Activated CD8-positive, alpha-beta T cell treated with anti-CD3 and anti-CD28 coated beads for 36 hours (primary cell): ENCODE measurements at regions not wholly inside any gene's neighbourhood (a gene's known extent, or its start where the extent isn't known, plus 50 kb on each side); places are given as distances from the start of the nearest gene placed in this dataset.

Experiments used
- ATAC-seq: fragments of 200-7000 bp; cut with Tn5 transposase; one replicate; pipeline ENCODE4 v1.10.0; 2021; ENCODE audit warnings: mild to moderate bottlenecking, moderate library complexity
- CTCF ChIA-PET: fragments of 350-600 bp; sonication (Branson Sonifier 250); formaldehyde crosslinking; loops from one replicate; lab custom pipeline; 2021; ENCODE audit warnings: antibody characterized with exemption; lab: Charles Lee
- POLR2A ChIA-PET: fragments of 350-600 bp; sonication (Branson Sonifier 250); formaldehyde crosslinking; loops from one replicate; lab custom pipeline; 2021; ENCODE audit warnings: antibody characterized with exemption; lab: Charles Lee
- DNase-seq: peaks from one replicate; pipeline ENCODE4 v3.0.0-alpha.2; 2020
- H3K27ac Mint-ChIP-seq: one replicate; pipeline ENCODE4 v1.8.0; 2021; ENCODE audit warnings: mild to moderate bottlenecking, mixed read lengths
- H3K27me3 Mint-ChIP-seq: one replicate; pipeline ENCODE4 v1.8.0; 2021; ENCODE audit warnings: mixed read lengths
- H3K36me3 Mint-ChIP-seq: one replicate; pipeline ENCODE4 v1.8.0; 2021; ENCODE audit warnings: low read depth, mixed read lengths
- H3K4me1 Mint-ChIP-seq: one replicate; pipeline ENCODE4 v1.8.0; 2021; ENCODE audit warnings: low read depth, mixed read lengths
- H3K4me3 Mint-ChIP-seq: one replicate; pipeline ENCODE4 v1.8.0; 2021; ENCODE audit warnings: mild to moderate bottlenecking, moderate library complexity, mixed read lengths
- H3K9me3 Mint-ChIP-seq: one replicate; pipeline ENCODE4 v1.8.0; 2021; ENCODE audit warnings: mixed read lengths
- CTCF ChIP-seq: fragments of 200-600 bp; IDR thresholded peaks from one replicate; pipeline ENCODE4 v1.8.0; 2022; ENCODE audit warnings: antibody characterized with exemption, mild to moderate bottlenecking
- intact Hi-C: fragments of 100-400 bp; cut with micrococcal nuclease; formaldehyde crosslinking; loops from one replicate; pipeline ENCODE4 v1.10.0; 2022

DNA sequence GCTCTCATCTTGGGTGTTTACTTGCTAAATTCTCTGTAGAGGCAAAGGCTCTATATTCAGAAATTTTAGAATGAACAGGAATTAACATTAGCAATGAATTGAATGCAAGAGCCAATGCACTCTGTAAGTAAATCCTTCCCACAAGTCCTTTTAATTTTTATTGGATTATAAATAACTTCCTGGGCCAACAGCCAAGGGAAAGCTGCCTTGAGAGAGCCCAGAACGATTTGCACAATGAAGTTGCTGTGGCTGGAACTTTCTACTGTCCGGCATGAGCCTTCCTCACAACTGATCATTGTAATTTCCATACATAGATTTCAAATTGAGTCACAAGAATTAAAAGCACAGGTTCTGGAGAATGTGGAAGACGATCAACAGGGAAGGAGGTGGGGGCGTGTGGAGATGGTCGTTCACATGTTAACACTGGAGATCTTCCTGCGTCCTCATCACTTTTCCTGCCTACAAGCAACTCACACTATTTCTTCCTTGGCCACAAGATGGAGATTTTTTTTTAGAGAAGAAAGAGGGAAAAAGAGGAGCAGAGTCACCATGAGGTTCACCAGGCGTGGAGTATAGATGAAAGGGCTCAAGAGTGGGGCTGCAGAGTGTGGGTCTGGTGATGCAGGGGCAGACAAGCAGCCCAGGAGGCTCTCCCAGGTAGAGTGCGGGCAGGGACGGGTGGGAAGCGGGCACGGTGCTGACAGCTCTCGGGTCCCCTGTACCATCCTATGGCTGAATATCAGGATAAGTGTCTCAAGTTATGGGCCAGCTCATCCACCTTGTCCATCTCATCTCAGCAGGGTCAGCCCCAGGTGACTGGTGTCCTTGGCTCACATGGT, 110.7 kb downstream of the SOX1 start:
- intact Hi-C loops = no loop called here
- ATAC-seq (no peak), DNase-seq (no peak)
- Mint-ChIP-seq H3K36me3 (no peaks in the 10 kb centered on the region), H3K4me3 (no peak overlapping the region), H3K27ac (no peak overlapping the region), H3K9me3 (peaks cover 7% of the 10 kb centered on the region), H3K4me1 (no peaks in the 10 kb centered on the region), H3K27me3 (peaks cover 8% of the 10 kb centered on the region)
- CTCF ChIA-PET = no interaction called here
- POLR2A ChIA-PET = no interaction called here
- no peak for TF ChIP-seq CTCF

DNA sequence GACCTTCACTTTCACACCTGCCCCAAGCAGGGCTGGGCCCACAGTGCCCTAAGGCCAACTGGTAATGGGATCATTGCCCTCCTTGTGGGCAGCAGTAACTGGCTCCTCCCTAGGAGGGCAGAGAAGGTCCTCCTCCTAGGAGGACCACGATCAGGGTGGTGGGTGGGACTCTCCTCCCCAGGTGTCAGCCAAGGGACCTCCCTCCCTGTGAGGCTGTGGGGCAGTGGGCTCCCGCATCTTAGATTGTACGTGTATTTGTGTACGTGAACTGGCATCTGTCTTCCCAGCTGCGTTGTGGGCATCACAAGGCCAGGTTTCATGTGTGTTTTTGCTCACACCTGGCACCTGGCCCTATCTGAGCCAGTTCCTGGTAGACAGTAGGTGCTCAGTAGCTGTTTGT, 111.8 kb downstream of the SOX1 start:
- Mint-ChIP-seq H3K36me3 (no peaks in the 10 kb centered on the region), H3K9me3 (peaks cover 6% of the 10 kb centered on the region), H3K4me1 (no peaks in the 10 kb centered on the region), H3K27me3 (peaks cover 4% of the 10 kb centered on the region), H3K27ac (no peak overlapping the region), H3K4me3 (no peak overlapping the region)
- TF ChIP-seq CTCF = no peak
- ATAC-seq (no peak), DNase-seq (no peak)
- ChIA-PET POLR2A (no interaction called here), CTCF (no interaction called here)
- intact Hi-C loops = no loop called here

DNA sequence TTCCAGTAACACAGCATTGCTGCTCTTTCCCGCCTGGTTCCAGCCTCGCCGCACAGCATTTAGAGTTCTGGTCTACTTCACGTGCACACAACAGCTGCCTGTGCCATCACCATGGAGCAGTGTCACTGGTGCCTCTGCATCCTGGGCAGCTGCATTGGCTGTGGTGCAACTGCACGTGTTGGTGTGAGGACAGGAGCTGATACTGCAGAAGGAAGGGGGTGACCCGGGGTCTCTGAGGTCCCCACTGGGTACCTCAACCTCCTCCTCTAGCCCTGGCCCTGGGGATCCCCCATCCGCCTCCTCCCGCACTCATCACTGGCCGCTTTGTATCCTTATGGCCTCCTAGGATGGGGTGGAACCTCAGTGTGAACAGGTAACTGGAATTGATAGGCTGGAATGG, 112.5 kb downstream of the SOX1 start:
- intact Hi-C loops = no loop called here
- Mint-ChIP-seq H3K4me3 (no peak overlapping the region), H3K9me3 (no peaks in the 10 kb centered on the region), H3K27ac (no peak overlapping the region), H3K27me3 (no peaks in the 10 kb centered on the region), H3K4me1 (no peaks in the 10 kb centered on the region), H3K36me3 (no peaks in the 10 kb centered on the region)
- ATAC-seq (no peak), DNase-seq (no peak)
- no peak for TF ChIP-seq CTCF
- POLR2A ChIA-PET = no interaction called here
- CTCF ChIA-PET = no interaction called here

GRCh38 chr13:112179995-112180394, 113.0 kb downstream of the SOX1 start:
- no peaks in the 10 kb centered on the region for H3K9me3 Mint-ChIP-seq
- no peaks in the 10 kb centered on the region for H3K4me1 Mint-ChIP-seq
- no peak for TF ChIP-seq CTCF
- DNase-seq = no peak
- ATAC-seq = no peak
- ChIA-PET POLR2A (no interaction called here), CTCF (no interaction called here)
- H3K27me3 Mint-ChIP-seq = no peaks in the 10 kb centered on the region
- no peaks in the 10 kb centered on the region for H3K36me3 Mint-ChIP-seq
- intact Hi-C loops = no loop called here
- no peak overlapping the region for H3K27ac Mint-ChIP-seq
- no peak overlapping the region for H3K4me3 Mint-ChIP-seq

DNA sequence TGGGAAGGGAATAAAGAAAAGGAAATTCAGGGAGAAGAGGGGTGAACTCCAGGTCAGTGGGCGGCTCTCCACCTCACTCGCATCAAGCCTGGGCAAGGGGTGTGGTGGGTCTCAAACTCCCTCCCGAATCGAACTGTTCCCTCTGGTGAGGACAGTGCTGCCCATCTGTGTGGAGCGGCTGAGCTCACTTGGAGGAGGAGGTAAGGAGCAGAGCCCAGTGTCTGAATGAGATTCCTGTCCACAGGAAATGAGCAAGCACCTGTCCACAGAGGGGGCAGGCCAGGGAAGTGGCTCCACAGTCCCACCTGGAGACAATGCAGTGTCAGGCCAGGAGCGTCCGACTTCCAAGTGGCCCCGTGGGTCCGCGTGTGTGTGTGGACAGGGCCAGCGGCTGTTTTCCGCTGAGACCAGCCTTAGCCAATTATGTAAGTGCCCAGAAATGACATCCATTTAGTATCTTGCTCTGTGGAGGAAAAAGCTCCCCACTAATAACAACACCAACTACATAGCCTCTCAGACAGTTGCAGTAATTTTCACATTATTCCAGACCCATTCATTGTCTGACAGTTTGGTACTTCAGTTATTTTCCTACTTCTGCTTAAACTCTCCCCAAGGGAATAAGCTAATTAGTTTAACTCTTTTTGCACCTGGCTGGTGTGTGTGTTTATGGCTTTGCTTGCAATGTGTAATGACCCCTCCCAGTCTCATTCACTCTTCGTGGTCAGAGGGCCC, 114.6 kb downstream of the SOX1 start:
- CTCF ChIA-PET = no interaction called here
- Mint-ChIP-seq H3K36me3 (no peaks in the 10 kb centered on the region), H3K9me3 (no peaks in the 10 kb centered on the region), H3K4me3 (no peak overlapping the region), H3K27ac (no peak overlapping the region), H3K4me1 (no peaks in the 10 kb centered on the region), H3K27me3 (no peaks in the 10 kb centered on the region)
- TF ChIP-seq CTCF = no peak
- ATAC-seq = no peak
- intact Hi-C loops = no loop called here
- no peak for DNase-seq
- POLR2A ChIA-PET = no interaction called here
